ENCODE measurements at regions not wholly inside any gene's neighbourhood (a gene's known extent, or its start where the extent isn't known, plus 50 kb on each side); places are given as distances from the start of the nearest gene placed in this dataset.
"Not testable (repeated sequence)": the region's sequence is repeated elsewhere in the genome, so short reads cannot be mapped to it uniquely, and the experiment has no call there.

DNA sequence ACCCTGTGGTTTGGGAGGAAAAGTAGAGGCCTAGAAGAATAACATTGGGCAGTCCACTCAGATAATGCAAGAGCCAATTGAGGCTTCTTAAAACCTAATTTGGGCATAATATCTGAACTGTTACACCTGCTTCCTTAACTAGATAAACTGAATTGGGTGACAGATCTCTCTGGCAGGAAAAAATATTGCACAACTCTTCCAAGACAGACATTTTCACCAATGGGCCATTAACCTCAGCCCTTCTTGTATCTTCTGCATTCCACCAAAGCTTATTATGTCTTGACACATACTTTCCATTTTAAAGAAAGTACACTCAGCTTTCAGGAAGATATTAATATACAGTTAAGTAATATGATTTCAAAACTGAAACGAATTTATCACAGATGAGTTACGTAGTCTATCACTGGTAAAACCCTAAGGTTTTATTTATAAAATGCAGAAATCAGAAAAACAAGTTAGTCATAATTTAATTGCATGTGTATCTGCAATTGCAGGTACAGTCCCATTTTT is 79.9 kb upstream of the MON1B start:
- Histone ChIP-seq H3K9me3 (no peaks in the 10 kb centered on the region), H3K36me3 (no peaks in the 10 kb centered on the region)
- DNase-seq = no peak

DNA sequence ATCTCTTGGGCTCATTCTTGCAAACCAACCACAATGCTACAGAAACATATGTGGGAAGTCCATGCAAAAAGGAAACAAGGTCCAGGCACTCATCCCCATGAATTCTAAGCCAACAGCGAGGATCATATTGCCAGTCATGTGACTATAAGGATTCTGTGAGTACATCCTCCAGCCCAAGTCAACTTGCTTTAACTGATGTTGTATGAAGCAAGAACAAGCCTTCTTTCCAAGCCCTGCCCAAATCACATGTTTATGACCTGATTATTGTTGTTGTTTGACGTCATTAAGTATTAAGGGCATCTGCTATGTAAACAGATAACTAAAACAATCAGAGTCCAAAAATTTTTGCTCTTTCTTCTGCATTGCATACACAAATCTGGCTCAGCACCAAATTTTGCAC is 78.2 kb upstream of the MON1B start:
- H3K4me3 ChIP-seq = no peak overlapping the region
- no peak for DNase-seq

More for the DNA sequence above, 79.9 kb upstream of the MON1B start:
- H3K27me3 ChIP-seq = no peaks in the 10 kb centered on the region
- no peak overlapping the region for H3K4me3 ChIP-seq

GRCh38 chr16:77113835-77114234 is 77.2 kb upstream of the MON1B start:
- no peaks in the 10 kb centered on the region for H3K36me3 ChIP-seq
- no peaks in the 10 kb centered on the region for H3K9me3 ChIP-seq
- no peak for DNase-seq
- H3K27me3 ChIP-seq = no peaks in the 10 kb centered on the region
- no peak overlapping the region for H3K4me3 ChIP-seq

More for the DNA sequence above, 78.2 kb upstream of the MON1B start:
- Histone ChIP-seq H3K9me3 (no peaks in the 10 kb centered on the region), H3K27me3 (no peaks in the 10 kb centered on the region), H3K36me3 (no peaks in the 10 kb centered on the region)

DNA sequence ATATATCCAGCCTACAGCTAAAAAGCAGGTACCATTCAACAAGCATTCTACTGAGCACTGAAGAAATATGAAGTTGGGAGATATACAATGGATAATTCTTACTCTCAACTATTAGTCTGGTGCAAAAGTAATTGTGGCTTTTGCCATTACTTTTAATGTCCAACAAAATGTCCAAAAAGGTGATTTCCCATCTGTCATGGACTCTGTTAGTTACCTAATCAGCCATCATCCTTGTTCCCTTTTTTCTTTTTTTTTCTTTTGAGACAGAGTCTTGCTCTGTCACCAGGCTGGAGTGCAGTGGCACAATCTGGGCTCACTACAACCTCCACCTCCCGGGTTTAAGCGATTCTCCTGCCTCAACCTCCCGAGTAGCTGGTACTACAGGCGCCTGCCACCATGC is 76.6 kb upstream of the MON1B start:
- not testable (repeated sequence) for H3K27me3 ChIP-seq, H3K4me3 ChIP-seq, H3K36me3 ChIP-seq, DNase-seq, H3K9me3 ChIP-seq

DNA sequence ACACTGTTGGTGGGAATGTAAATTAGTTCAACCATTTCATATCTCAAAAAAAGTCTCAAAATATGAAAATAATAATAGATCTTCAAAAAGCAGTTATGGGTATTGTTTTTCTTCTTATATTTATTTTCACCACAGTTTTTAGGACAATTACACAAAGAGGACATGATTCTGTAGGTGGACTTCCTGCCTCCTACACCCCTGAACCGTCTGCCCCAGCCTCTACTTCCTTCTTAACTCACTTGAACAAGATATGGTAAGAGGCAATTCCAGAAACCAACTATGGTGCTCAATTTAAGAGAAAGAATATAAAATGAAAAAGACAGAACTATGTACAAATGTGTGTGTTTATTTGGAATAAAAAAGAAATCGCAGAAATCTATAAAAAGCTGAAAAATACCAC is 74.1 kb upstream of the MON1B start:
- Histone ChIP-seq H3K27me3 (no peaks in the 10 kb centered on the region), H3K9me3 (no peaks in the 10 kb centered on the region), H3K4me3 (no peak overlapping the region), H3K36me3 (no peaks in the 10 kb centered on the region)
- DNase-seq = no peak

DNA sequence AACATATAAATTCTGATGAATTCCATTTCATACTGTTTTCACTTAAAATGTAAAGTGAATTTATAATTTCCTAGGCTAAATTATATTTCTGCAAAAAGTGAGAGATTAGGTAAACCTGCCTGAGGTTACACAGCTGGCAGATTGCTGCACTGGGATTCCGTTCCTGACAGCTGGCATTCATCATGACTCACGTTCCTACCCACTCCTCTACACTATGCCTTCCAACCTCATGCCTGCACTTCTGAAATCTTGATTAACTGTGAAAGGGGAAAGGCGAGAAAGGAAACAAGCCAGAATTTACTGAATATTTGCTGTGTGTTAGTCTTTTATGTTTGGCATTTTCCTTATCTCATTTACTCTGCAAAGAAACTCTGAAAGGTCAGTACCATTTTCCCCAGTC is 73.3 kb upstream of the MON1B start:
- no peaks in the 10 kb centered on the region for H3K27me3 ChIP-seq
- H3K4me3 ChIP-seq = no peak overlapping the region
- H3K36me3 ChIP-seq = no peaks in the 10 kb centered on the region
- no peak for DNase-seq
- H3K9me3 ChIP-seq = no peaks in the 10 kb centered on the region

- Histone ChIP-seq H3K9me3 (no peaks in the 10 kb centered on the region), H3K27me3 (no peaks in the 10 kb centered on the region), H3K4me3 (no peak overlapping the region), H3K36me3 (no peaks in the 10 kb centered on the region)
- DNase-seq = no peak
Measured at GRCh38 chr16:77131398-77131797, 59.6 kb upstream of the MON1B start.

DNA sequence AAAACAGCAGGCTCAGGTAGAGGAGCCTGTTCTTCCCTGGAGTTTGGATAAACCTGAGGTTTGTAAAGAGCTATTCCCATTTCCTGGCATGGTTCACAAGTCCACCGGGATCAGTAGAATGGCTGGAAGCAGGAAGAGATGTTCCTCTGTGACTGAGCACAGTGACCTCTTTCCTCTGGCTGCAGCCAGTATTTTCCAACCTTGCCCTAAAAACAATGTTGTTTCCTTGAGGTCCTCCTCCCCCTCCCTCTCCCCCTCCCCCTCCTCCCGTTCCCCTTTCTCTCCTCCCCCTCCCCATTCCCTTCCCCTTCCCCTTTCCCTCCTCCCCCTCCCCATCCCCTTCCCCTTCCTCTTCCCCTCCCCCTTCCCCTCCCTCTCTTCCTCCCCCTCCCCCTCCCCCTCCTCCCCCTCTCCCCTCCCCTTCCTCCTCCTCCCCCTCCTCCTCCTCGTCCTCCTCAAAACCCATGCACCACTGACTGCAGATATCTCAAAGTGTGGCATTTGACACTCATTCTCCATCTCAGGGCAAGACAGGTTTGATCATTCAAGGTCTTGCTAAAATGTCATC is 58.9 kb upstream of the MON1B start:
- Histone ChIP-seq H3K9me3 (no peaks in the 10 kb centered on the region), H3K27me3 (no peaks in the 10 kb centered on the region), H3K36me3 (no peaks in the 10 kb centered on the region), H3K4me3 (no peak overlapping the region)
- no peak for DNase-seq

DNA sequence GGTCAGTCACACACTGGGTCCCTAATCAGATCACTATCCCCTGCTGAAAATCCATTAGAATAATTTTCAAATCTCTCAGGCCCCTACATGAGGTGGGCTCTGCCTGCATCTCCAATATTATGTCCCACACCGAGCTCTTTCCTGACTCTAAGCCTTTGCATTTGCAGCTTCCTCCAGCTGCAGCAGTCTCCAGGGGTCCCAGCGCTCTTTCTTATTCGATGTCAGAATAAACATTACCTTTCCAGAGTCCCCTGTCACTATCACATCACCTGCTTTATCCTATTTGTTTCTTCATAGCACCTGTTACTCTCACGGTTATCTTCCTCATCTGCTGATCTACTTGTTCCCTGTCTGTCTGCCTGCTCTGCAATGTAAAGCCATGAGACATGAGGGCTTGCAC is 57.3 kb upstream of the MON1B start:
- DNase-seq = no peak
- Histone ChIP-seq H3K4me3 (no peak overlapping the region), H3K9me3 (no peaks in the 10 kb centered on the region), H3K27me3 (no peaks in the 10 kb centered on the region), H3K36me3 (no peaks in the 10 kb centered on the region)

- no peak overlapping the region for H3K4me3 ChIP-seq
- DNase-seq = no peak
- no peaks in the 10 kb centered on the region for H3K36me3 ChIP-seq
- H3K9me3 ChIP-seq = no peaks in the 10 kb centered on the region
- H3K27me3 ChIP-seq = no peaks in the 10 kb centered on the region
Measured at GRCh38 chr16:77137045-77137444, 53.9 kb upstream of the MON1B start.
